ENCODE measurements at regions not wholly inside any gene's neighbourhood (a gene's known extent, or its start where the extent isn't known, plus 50 kb on each side); places are given as distances from the start of the nearest gene placed in this dataset.

DNA sequence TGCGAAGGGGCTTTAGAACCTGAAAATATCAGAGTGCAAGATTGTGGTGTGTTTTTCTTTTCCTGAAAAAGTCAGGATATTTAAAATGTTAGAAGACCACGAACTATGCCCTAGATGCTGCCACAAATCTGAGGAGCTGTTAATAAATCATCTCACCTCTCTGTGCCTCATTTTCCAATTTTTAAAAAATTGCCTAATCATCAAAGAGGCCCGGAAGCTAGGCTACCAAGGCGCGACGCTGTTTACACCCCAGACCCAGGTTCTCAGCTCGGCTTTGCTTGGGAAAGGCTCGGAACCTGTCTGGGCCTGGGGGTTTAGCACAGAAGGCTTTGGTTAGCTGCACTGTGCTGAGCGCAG lies 409.6 kb downstream of the BCOR start:
- Histone ChIP-seq H3K79me2 (ENCODE audit: control insufficient read depth, insufficient read depth, low read length) (no peaks in the 10 kb centered on the region), H3K9me3 (ENCODE audit: control insufficient read depth, low read depth, low read length) (no peaks in the 10 kb centered on the region), H3K4me2 (ENCODE audit: control insufficient read depth, extremely low read depth, insufficient read depth, low read depth, low read length) (peak overlapping the region; percentile 60), H3K4me1 (ENCODE audit: control insufficient read depth, extremely low read depth, insufficient read depth, low read length) (peaks cover 3% of the 10 kb centered on the region), H3K4me3 (ENCODE audit: control insufficient read depth in 2 of 3, extremely low read depth in 1 of 3, insufficient read depth in 2 of 3, low read depth in 1 of 3, low read length in 3 of 3) (peak overlapping the region in 1 of 3 experiments; percentile 22), H3K27me3 (ENCODE audit: control insufficient read depth, extremely low read depth, insufficient read depth, low read length) (peaks cover 23% of the 10 kb centered on the region), H2AFZ (ENCODE audit: control insufficient read depth, low read length) (peak overlapping the region; percentile 5), H3K27ac (ENCODE audit: control insufficient read depth, insufficient read depth, low read length) (no peak overlapping the region), H3K9me1 (ENCODE audit: control insufficient read depth, extremely low read depth, insufficient read depth, low read length) (no peaks in the 10 kb centered on the region), H3K36me3 (ENCODE audit: control insufficient read depth in 2 of 2, extremely low read depth in 1 of 2, insufficient read depth in 2 of 2, low read length in 2 of 2) (no peaks in the 10 kb centered on the region), H4K20me1 (ENCODE audit: control insufficient read depth, extremely low read depth, insufficient read depth, low read length) (no peaks in the 10 kb centered on the region), H3K9ac (ENCODE audit: control insufficient read depth, extremely low read depth, insufficient read depth, low read length) (no peak overlapping the region)
- no peak for TF ChIP-seq EZH2 (IDR thresholded peaks at IDR 0.05; ENCODE audit: low read length)
- TF ChIP-seq, protein P1, sequence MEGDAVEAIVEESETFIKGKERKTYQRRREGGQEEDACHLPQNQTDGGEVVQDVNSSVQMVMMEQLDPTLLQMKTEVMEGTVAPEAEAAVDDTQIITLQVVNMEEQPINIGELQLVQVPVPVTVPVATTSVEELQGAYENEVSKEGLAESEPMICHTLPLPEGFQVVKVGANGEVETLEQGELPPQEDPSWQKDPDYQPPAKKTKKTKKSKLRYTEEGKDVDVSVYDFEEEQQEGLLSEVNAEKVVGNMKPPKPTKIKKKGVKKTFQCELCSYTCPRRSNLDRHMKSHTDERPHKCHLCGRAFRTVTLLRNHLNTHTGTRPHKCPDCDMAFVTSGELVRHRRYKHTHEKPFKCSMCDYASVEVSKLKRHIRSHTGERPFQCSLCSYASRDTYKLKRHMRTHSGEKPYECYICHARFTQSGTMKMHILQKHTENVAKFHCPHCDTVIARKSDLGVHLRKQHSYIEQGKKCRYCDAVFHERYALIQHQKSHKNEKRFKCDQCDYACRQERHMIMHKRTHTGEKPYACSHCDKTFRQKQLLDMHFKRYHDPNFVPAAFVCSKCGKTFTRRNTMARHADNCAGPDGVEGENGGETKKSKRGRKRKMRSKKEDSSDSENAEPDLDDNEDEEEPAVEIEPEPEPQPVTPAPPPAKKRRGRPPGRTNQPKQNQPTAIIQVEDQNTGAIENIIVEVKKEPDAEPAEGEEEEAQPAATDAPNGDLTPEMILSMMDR (optimal IDR thresholded peaks at IDR 0.05 in 1 of 3, IDR thresholded peaks at IDR 0.05 in 1 of 3, conservative IDR thresholded peaks at IDR 0.05 in 1 of 3; ENCODE audit: extremely low read depth in 1 of 3, insufficient read depth in 2 of 3, low read length in 3 of 3) = no peak
- dilution Hi-C loops (cut with MboI; ENCODE audit: extremely low pct_ligation_motif_present, low sequenced_read_pairs) = no loop called here
- DNase-seq (ENCODE audit: low read depth, low spot score) (no peak), FAIRE-seq (no peak)

DNA sequence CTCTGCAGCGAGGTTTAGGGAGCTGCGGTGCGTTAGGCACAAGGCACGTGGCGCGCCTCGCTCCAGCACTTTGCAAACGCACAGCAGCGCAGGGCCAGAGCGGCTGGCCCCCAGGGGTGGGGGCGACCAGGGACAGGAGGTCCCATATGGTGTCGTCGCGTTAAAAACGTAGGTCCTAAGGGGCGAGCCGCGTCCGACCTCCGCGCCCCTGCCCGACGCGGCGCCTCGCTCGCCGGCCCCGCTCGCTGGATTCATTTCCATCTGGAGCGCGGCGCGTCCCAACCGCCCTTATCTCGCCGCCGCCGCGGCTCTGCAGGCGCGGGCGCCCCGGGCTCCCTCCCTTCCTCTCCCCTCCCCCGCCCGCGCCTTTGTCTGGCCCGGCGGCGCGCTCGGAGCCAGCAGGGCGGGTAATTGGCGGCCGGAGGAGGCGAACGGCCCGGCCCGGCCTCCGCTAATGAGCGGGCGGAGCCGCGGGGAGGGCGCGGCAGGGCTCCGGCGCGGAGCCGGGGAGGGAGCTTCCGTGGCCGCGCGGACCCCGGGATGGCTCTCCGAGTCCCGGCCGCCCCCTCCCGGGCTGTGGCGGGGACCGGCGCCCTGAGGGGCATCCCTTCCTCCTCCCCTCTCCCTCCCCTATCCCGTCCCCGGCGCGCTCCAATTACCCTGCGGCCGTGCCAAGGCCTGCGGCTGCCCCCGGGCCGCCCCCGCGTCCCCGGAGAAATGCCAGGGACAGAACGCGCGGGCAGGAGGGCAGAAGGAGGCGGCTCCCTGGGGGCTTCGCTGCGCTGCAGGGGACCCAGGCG lies 409.0 kb downstream of the BCOR start:
- peak overlapping the region; percentile 5 for H2AFZ ChIP-seq (ENCODE audit: control insufficient read depth, low read length)
- peak overlapping the region; percentile 60 for H3K4me2 ChIP-seq (ENCODE audit: control insufficient read depth, extremely low read depth, insufficient read depth, low read depth, low read length)
- H3K27ac ChIP-seq (ENCODE audit: control insufficient read depth, insufficient read depth, low read length) = no peak overlapping the region
- DNase-seq (ENCODE audit: low read depth, low spot score) (no peak), FAIRE-seq (no peak)
- dilution Hi-C loops (cut with MboI; ENCODE audit: extremely low pct_ligation_motif_present, low sequenced_read_pairs) = no loop called here
- peaks cover 3% of the 10 kb centered on the region for H3K4me1 ChIP-seq (ENCODE audit: control insufficient read depth, extremely low read depth, insufficient read depth, low read length)
- H3K36me3 ChIP-seq (ENCODE audit: control insufficient read depth in 2 of 2, extremely low read depth in 1 of 2, insufficient read depth in 2 of 2, low read length in 2 of 2) = no peaks in the 10 kb centered on the region
- no peaks in the 10 kb centered on the region for H4K20me1 ChIP-seq (ENCODE audit: control insufficient read depth, extremely low read depth, insufficient read depth, low read length)
- H3K9me1 ChIP-seq (ENCODE audit: control insufficient read depth, extremely low read depth, insufficient read depth, low read length) = no peaks in the 10 kb centered on the region
- TF ChIP-seq, protein P1 (optimal IDR thresholded peaks at IDR 0.05 in 1 of 3, IDR thresholded peaks at IDR 0.05 in 1 of 3, conservative IDR thresholded peaks at IDR 0.05 in 1 of 3; ENCODE audit: extremely low read depth in 1 of 3, insufficient read depth in 2 of 3, low read length in 3 of 3) = no peak
- no peak for TF ChIP-seq EZH2 (IDR thresholded peaks at IDR 0.05; ENCODE audit: low read length)
- no peaks in the 10 kb centered on the region for H3K79me2 ChIP-seq (ENCODE audit: control insufficient read depth, insufficient read depth, low read length)
- H3K4me3 ChIP-seq (ENCODE audit: control insufficient read depth in 2 of 3, extremely low read depth in 1 of 3, insufficient read depth in 2 of 3, low read depth in 1 of 3, low read length in 3 of 3) = peak overlapping the region in 2 of 3 experiments; percentile 22 to 29
- peaks cover 23% of the 10 kb centered on the region for H3K27me3 ChIP-seq (ENCODE audit: control insufficient read depth, extremely low read depth, insufficient read depth, low read length)
- no peak overlapping the region for H3K9ac ChIP-seq (ENCODE audit: control insufficient read depth, extremely low read depth, insufficient read depth, low read length)
- H3K9me3 ChIP-seq (ENCODE audit: control insufficient read depth, low read depth, low read length) = no peaks in the 10 kb centered on the region

Data from keratinocyte (primary cell).